Neutrophil (primary cell): ENCODE measurements at regions not wholly inside any gene's neighbourhood (a gene's known extent, or its start where the extent isn't known, plus 50 kb on each side); places are given as distances from the start of the nearest gene placed in this dataset.

Experiments used
- H3K27ac ChIP-seq: fragments of 200-600 bp; sonication (generic); 2 replicates; pipeline ENCODE4 v1.5.1; 2016; ENCODE audit warnings: mild to moderate bottlenecking, moderate library complexity
- H3K27me3 ChIP-seq: fragments of 200-600 bp; sonication (generic); 2 replicates; pipeline ENCODE4 v1.6.0; 2016; ENCODE audit warnings: mild to moderate bottlenecking
- H3K36me3 ChIP-seq: fragments of 200-600 bp; sonication (generic); 2 replicates; pipeline ENCODE4 v1.5.1; 2017
- H3K4me1 ChIP-seq, 2 experiments: fragments of 200-600 bp in 1 of 2; sonication (generic) in 1 of 2; 1 replicate in 1 of 2; 2 replicates in 1 of 2; pipeline versions ENCODE4 v1.5.1 to v1.6.1; 2013 to 2016; ENCODE audit warnings: low read depth in 1 of 2, low read length in 1 of 2, mild to moderate bottlenecking in 1 of 2, moderate library complexity in 1 of 2; ENCODE audit not compliant: control insufficient read depth in 1 of 2, insufficient read depth in 1 of 2
- H3K4me3 ChIP-seq, 2 experiments: fragments of 200-600 bp in 1 of 2; sonication (generic) in 1 of 2; 1 replicate in 1 of 2; 2 replicates in 1 of 2; pipeline ENCODE4 v1.5.1; 2013 to 2016; ENCODE audit warnings: low read depth in 1 of 2, low read length in 1 of 2, mild to moderate bottlenecking in 1 of 2, moderate library complexity in 1 of 2
- H3K9me3 ChIP-seq: fragments of 200-600 bp; sonication (generic); 2 replicates; pipeline ENCODE4 v1.5.1; 2016
- CTCF ChIP-seq: fragments of 200-600 bp; sonication (generic); IDR thresholded peaks from 2 replicates; pipeline ENCODE4 v1.5.1; 2016; ENCODE audit warnings: antibody characterized with exemption

- TF ChIP-seq CTCF: no peak
- H3K9me3 ChIP-seq: no peaks in the 10 kb centered on the region
- no peaks in the 10 kb centered on the region for H3K4me1 ChIP-seq
- H3K4me3 ChIP-seq: no peak overlapping the region
- H3K36me3 ChIP-seq: no peaks in the 10 kb centered on the region
- no peak overlapping the region for H3K27ac ChIP-seq
- no peaks in the 10 kb centered on the region for H3K27me3 ChIP-seq
Observed at GRCh38 chr21:28345934-28346333, 646.7 kb downstream of the LTN1 start.

- Histone ChIP-seq H3K27ac (no peak overlapping the region), H3K4me1 (no peaks in the 10 kb centered on the region), H3K36me3 (no peaks in the 10 kb centered on the region), H3K4me3 (no peak overlapping the region), H3K9me3 (no peaks in the 10 kb centered on the region), H3K27me3 (no peaks in the 10 kb centered on the region)
- no peak for TF ChIP-seq CTCF
Observed at GRCh38 chr21:28344985-28345384, 647.7 kb downstream of the LTN1 start.

- no peaks in the 10 kb centered on the region for H3K27me3 ChIP-seq
- no peak for TF ChIP-seq CTCF
- no peaks in the 10 kb centered on the region for H3K9me3 ChIP-seq
- no peaks in the 10 kb centered on the region for H3K36me3 ChIP-seq
- H3K27ac ChIP-seq: no peak overlapping the region
- H3K4me3 ChIP-seq: no peak overlapping the region
- no peaks in the 10 kb centered on the region for H3K4me1 ChIP-seq
Observed at GRCh38 chr21:28342212-28342810, 650.4 kb downstream of the LTN1 start.

- no peaks in the 10 kb centered on the region for H3K9me3 ChIP-seq
- H3K27me3 ChIP-seq: no peaks in the 10 kb centered on the region
- H3K36me3 ChIP-seq: no peaks in the 10 kb centered on the region
- no peak for TF ChIP-seq CTCF
- H3K27ac ChIP-seq: no peak overlapping the region
- no peaks in the 10 kb centered on the region for H3K4me1 ChIP-seq
- no peak overlapping the region for H3K4me3 ChIP-seq
Observed at GRCh38 chr21:28339403-28339802, 653.3 kb downstream of the LTN1 start.

- H3K36me3 ChIP-seq: no peaks in the 10 kb centered on the region
- H3K4me3 ChIP-seq: no peak overlapping the region
- no peak overlapping the region for H3K27ac ChIP-seq
- no peaks in the 10 kb centered on the region for H3K27me3 ChIP-seq
- H3K4me1 ChIP-seq: no peaks in the 10 kb centered on the region
- no peak for TF ChIP-seq CTCF
- no peaks in the 10 kb centered on the region for H3K9me3 ChIP-seq
Observed at GRCh38 chr21:28338701-28339305, 653.9 kb downstream of the LTN1 start.
